HL-60 (cell line): ENCODE measurements at regions not wholly inside any gene's neighbourhood (a gene's known extent, or its start where the extent isn't known, plus 50 kb on each side); places are given as distances from the start of the nearest gene placed in this dataset.

Experiments
- DNase-seq, 2 experiments: peaks; one replicate each; pipeline ENCODE4 v3.0.0-alpha.2; 2010 to 2020; ENCODE audit warnings: low read depth in 1 of 2, low spot score in 1 of 2
- H3K27ac ChIP-seq: fragments of 250-450 bp; sonication (Bioruptor Pico); replicated peaks from 2 replicates; pipeline ENCODE4 v1.5.1; 2020; ENCODE audit warnings: mild to moderate bottlenecking, moderate library complexity
- H3K27me3 ChIP-seq: fragments of 250-450 bp; sonication (Bioruptor Pico); 2 replicates; pipeline ENCODE4 v1.5.1; 2021; ENCODE audit warnings: mild to moderate bottlenecking, moderate library complexity; ENCODE audit not compliant: insufficient read depth, poor library complexity, severe bottlenecking
- H3K4me3 ChIP-seq: replicated peaks from 2 replicates; pipeline ENCODE4 v1.5.1; 2011; ENCODE audit warnings: mild to moderate bottlenecking, control low read depth, low read length; ENCODE audit not compliant: insufficient read depth
- GABPA ChIP-seq: IDR thresholded peaks from 2 replicates; pipeline ENCODE4 v1.6.1; 2012; ENCODE audit warnings: low read depth
- POLR2AphosphoS5 ChIP-seq: IDR thresholded peaks from 2 replicates; pipeline ENCODE4 v1.6.1; 2012; ENCODE audit warnings: low read depth
- REST ChIP-seq: IDR thresholded peaks from 2 replicates; pipeline ENCODE4 v1.6.1; 2012; ENCODE audit warnings: low read depth; ENCODE audit not compliant: insufficient replicate concordance
- SPI1 ChIP-seq: IDR thresholded peaks from 2 replicates; pipeline ENCODE4 v1.6.1; 2012; ENCODE audit warnings: low read depth, mild to moderate bottlenecking, borderline replicate concordance
- TF ChIP-seq, protein P1 (sequence below): IDR thresholded peaks from one replicate; pipeline ENCODE4 v1.5.1; 2011; ENCODE audit warnings: low read length, control low read depth, inconsistent platforms; ENCODE audit not compliant: insufficient read depth

- TF ChIP-seq, protein P1, sequence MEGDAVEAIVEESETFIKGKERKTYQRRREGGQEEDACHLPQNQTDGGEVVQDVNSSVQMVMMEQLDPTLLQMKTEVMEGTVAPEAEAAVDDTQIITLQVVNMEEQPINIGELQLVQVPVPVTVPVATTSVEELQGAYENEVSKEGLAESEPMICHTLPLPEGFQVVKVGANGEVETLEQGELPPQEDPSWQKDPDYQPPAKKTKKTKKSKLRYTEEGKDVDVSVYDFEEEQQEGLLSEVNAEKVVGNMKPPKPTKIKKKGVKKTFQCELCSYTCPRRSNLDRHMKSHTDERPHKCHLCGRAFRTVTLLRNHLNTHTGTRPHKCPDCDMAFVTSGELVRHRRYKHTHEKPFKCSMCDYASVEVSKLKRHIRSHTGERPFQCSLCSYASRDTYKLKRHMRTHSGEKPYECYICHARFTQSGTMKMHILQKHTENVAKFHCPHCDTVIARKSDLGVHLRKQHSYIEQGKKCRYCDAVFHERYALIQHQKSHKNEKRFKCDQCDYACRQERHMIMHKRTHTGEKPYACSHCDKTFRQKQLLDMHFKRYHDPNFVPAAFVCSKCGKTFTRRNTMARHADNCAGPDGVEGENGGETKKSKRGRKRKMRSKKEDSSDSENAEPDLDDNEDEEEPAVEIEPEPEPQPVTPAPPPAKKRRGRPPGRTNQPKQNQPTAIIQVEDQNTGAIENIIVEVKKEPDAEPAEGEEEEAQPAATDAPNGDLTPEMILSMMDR = no peak
- no peak for DNase-seq
- H3K27ac ChIP-seq = no peak overlapping the region
- H3K27me3 ChIP-seq = no peaks in the 10 kb centered on the region
- no peak overlapping the region for H3K4me3 ChIP-seq
Measured at GRCh38 chr5:44199408-44199807, 189.8 kb downstream of the FGF10 start.

DNA sequence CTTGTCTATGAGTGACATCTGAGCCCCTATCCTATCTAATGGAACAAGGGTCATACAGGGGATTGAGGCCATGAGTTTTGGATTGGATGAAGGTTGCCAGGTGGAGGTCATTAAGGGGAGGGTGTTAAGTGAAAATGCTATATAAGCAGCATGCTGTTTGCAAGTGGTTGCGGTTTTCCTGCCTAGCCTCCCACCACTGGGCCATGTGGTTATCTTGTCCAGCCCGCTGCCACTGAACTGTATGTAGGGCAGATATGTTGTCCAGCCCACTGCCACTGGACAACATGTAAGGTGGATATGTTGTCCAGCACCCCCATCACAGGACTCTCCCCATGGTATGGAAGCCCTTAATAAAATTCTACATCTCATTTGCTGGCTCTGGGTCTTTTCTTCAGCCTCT, 200.0 kb downstream of the FGF10 start:
- TF ChIP-seq REST (no peak), SPI1 (no peak), GABPA (no peak), POLR2AphosphoS5 (no peak)
- TF ChIP-seq, protein P1 = no peak

GRCh38 chr5:44187973-44188372, 201.2 kb downstream of the FGF10 start:
- no peak for TF ChIP-seq POLR2AphosphoS5
- no peak for TF ChIP-seq GABPA
- no peak for TF ChIP-seq SPI1
- TF ChIP-seq REST = no peak
- TF ChIP-seq, protein P1 = no peak
- no peak for DNase-seq

More for the DNA sequence above, 200.0 kb downstream of the FGF10 start:
- DNase-seq = no peak
- H3K4me3 ChIP-seq = no peak overlapping the region
- H3K27ac ChIP-seq = no peak overlapping the region
- H3K27me3 ChIP-seq = peaks cover 3% of the 10 kb centered on the region

DNA sequence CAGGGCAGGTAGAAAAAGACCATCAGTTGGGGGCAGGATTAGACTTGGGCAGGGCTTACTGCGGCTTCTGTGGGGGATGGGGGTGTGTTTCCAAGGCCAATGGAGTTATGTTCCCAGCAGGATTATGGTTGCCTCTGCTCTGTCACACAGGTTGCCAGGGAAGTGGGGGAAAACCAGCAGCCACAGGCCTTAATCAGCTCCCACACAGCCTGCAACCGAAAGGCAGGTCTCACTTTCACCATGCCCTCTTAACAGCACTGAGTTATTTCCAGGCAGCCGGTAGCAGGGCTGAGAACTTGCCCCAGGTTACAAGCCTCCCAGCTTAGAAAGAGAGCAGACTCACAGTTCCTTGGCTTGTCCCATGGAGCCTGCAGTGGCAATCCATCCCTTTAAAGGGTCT, 205.5 kb downstream of the FGF10 start:
- DNase-seq = no peak
- Histone ChIP-seq H3K27ac (no peak overlapping the region), H3K4me3 (no peak overlapping the region), H3K27me3 (peaks cover 3% of the 10 kb centered on the region)
- TF ChIP-seq, protein P1 = no peak
- TF ChIP-seq REST (no peak), SPI1 (no peak), POLR2AphosphoS5 (no peak), GABPA (no peak)

More at GRCh38 chr5:44187973-44188372, 201.2 kb downstream of the FGF10 start:
- Histone ChIP-seq H3K27ac (no peak overlapping the region), H3K4me3 (no peak overlapping the region), H3K27me3 (peaks cover 3% of the 10 kb centered on the region)
